GM19463 (cell line): ENCODE measurements at regions not wholly inside any gene's neighbourhood (a gene's known extent, or its start where the extent isn't known, plus 50 kb on each side); places are given as distances from the start of the nearest gene placed in this dataset.
"Not testable (repeated sequence)": the region's sequence is repeated elsewhere in the genome, so short reads cannot be mapped to it uniquely, and the experiment has no call there.

ENCODE experiments used
- ATAC-seq: cut with Tn5 transposase; IDR thresholded peaks from one replicate; pipeline ENCODE4 v1.9.1; 2021; ENCODE audit warnings: mild to moderate bottlenecking, moderate library complexity; ENCODE audit not compliant: unreplicated experiment

GRCh38 chr4:164287173-164287572 is 466.8 kb upstream of the SMIM31 start:
- ATAC-seq: no peak

- ATAC-seq: no peak
Measured at GRCh38 chr4:164288578-164288977, 465.4 kb upstream of the SMIM31 start.

- ATAC-seq: no peak
Measured at GRCh38 chr4:164293203-164293602, 460.7 kb upstream of the SMIM31 start.

GRCh38 chr4:164293743-164294142 is 460.2 kb upstream of the SMIM31 start:
- ATAC-seq: no peak

GRCh38 chr4:164301430-164301829 is 452.5 kb upstream of the SMIM31 start:
- no peak for ATAC-seq

- ATAC-seq: peak; percentile 86
Measured at GRCh38 chr4:164304101-164304639, 449.8 kb upstream of the SMIM31 start.

GRCh38 chr4:164304861-164305260 is 449.1 kb upstream of the SMIM31 start:
- no peak for ATAC-seq

GRCh38 chr4:164307262-164307661 is 446.7 kb upstream of the SMIM31 start:
- ATAC-seq: no peak

GRCh38 chr4:164312671-164313070 is 441.3 kb upstream of the SMIM31 start:
- ATAC-seq: no peak

GRCh38 chr4:164313853-164314252 is 440.1 kb upstream of the SMIM31 start:
- ATAC-seq: no peak

- no peak for ATAC-seq
Measured at GRCh38 chr4:164318350-164318749, 435.6 kb upstream of the SMIM31 start.

- ATAC-seq: no peak
Measured at GRCh38 chr4:164319688-164320087, 434.2 kb upstream of the SMIM31 start.

- ATAC-seq: no peak
Measured at GRCh38 chr4:164320847-164321246, 433.1 kb upstream of the SMIM31 start.

- ATAC-seq: no peak
Measured at GRCh38 chr4:164326056-164326455, 427.9 kb upstream of the SMIM31 start.

- no peak for ATAC-seq
Measured at GRCh38 chr4:164337219-164337944, 416.5 kb upstream of the SMIM31 start.

GRCh38 chr4:164343472-164343976 is 410.4 kb upstream of the SMIM31 start:
- ATAC-seq: no peak

- ATAC-seq: no peak
Measured at GRCh38 chr4:164345756-164346155, 408.2 kb upstream of the SMIM31 start.

- no peak for ATAC-seq
Measured at GRCh38 chr4:164350061-164350460, 403.9 kb upstream of the SMIM31 start.

GRCh38 chr4:164350716-164351115 is 403.2 kb upstream of the SMIM31 start:
- ATAC-seq: not testable (repeated sequence)

GRCh38 chr4:164357957-164358356 is 396.0 kb upstream of the SMIM31 start:
- no peak for ATAC-seq

- ATAC-seq: no peak
Measured at GRCh38 chr4:164358400-164358799, 395.5 kb upstream of the SMIM31 start.

GRCh38 chr4:164359881-164360280 is 394.1 kb upstream of the SMIM31 start:
- no peak for ATAC-seq

- no peak for ATAC-seq
Measured at GRCh38 chr4:164368894-164369293, 385.0 kb upstream of the SMIM31 start.
